Keratinocyte (primary cell): ENCODE measurements at regions not wholly inside any gene's neighbourhood (a gene's known extent, or its start where the extent isn't known, plus 50 kb on each side); places are given as distances from the start of the nearest gene placed in this dataset.

Experiments used
- DNase-seq: peaks from one replicate; pipeline ENCODE4 v3.0.0-alpha.2; 2011; ENCODE audit warnings: low read depth, missing footprints, low spot score
- FAIRE-seq: peaks from 2 replicates; lab custom pipeline; 2011; peaks lifted over from hg19 to GRCh38; lab: Jason Lieb, UNC
- H2AFZ ChIP-seq: 2 replicates; pipeline ENCODE4 v1.6.0; 2012; ENCODE audit warnings: low read length, control low read depth, inconsistent platforms; ENCODE audit not compliant: control insufficient read depth
- H3K27ac ChIP-seq: 2 replicates; pipeline ENCODE4 v1.5.1; 2011; ENCODE audit warnings: low read length; ENCODE audit not compliant: control insufficient read depth, insufficient read depth
- H3K27me3 ChIP-seq: 3 replicates; pipeline ENCODE4 v1.6.0; 2011; ENCODE audit warnings: low read length; ENCODE audit not compliant: control insufficient read depth, insufficient read depth; ENCODE audit errors: extremely low read depth
- H3K36me3 ChIP-seq, 2 experiments: 2 replicates in 1 of 2; 3 replicates in 1 of 2; pipeline ENCODE4 v1.5.1; 2011; ENCODE audit warnings: low read length in 2 of 2, mild to moderate bottlenecking in 1 of 2; ENCODE audit not compliant: control insufficient read depth in 2 of 2, insufficient read depth in 2 of 2; ENCODE audit errors: extremely low read depth in 1 of 2
- H3K4me1 ChIP-seq: 3 replicates; pipeline ENCODE4 v1.5.1; 2011; ENCODE audit warnings: low read length; ENCODE audit not compliant: control insufficient read depth, insufficient read depth; ENCODE audit errors: extremely low read depth
- H3K4me2 ChIP-seq: 3 replicates; pipeline ENCODE4 v1.6.0; 2011; ENCODE audit warnings: low read depth, low read length; ENCODE audit not compliant: control insufficient read depth, insufficient read depth; ENCODE audit errors: extremely low read depth
- H3K4me3 ChIP-seq, 3 experiments: fragments of 200-600 bp in 1 of 3; sonication (generic) in 1 of 3; 2 replicates in 2 of 3; 3 replicates in 1 of 3; pipeline ENCODE4 v1.5.1; 2011 to 2016; ENCODE audit warnings: low read length in 3 of 3, mild to moderate bottlenecking in 3 of 3, control low read depth in 2 of 3, inconsistent platforms in 1 of 3, low read depth in 1 of 3, mixed read lengths in 1 of 3, mixed run types in 1 of 3, moderate library complexity in 1 of 3; ENCODE audit not compliant: control insufficient read depth in 2 of 3, insufficient read depth in 2 of 3; ENCODE audit errors: extremely low read depth in 1 of 3
- H3K79me2 ChIP-seq: 2 replicates; pipeline ENCODE4 v1.6.0; 2012; ENCODE audit warnings: low read length; ENCODE audit not compliant: control insufficient read depth, insufficient read depth
- H3K9ac ChIP-seq: 3 replicates; pipeline ENCODE4 v1.6.0; 2011; ENCODE audit warnings: low read length; ENCODE audit not compliant: control insufficient read depth, insufficient read depth; ENCODE audit errors: extremely low read depth
- H3K9me1 ChIP-seq: 3 replicates; pipeline ENCODE4 v1.6.0; 2011; ENCODE audit warnings: low read length; ENCODE audit not compliant: control insufficient read depth, insufficient read depth; ENCODE audit errors: extremely low read depth
- H3K9me3 ChIP-seq: 2 replicates; pipeline ENCODE4 v1.5.1; 2012; ENCODE audit warnings: low read depth, low read length; ENCODE audit not compliant: control insufficient read depth
- H4K20me1 ChIP-seq: 3 replicates; pipeline ENCODE4 v1.6.0; 2011; ENCODE audit warnings: low read length; ENCODE audit not compliant: control insufficient read depth, insufficient read depth; ENCODE audit errors: extremely low read depth
- CTCF ChIP-seq, 3 experiments: IDR thresholded peaks in 1 of 3; conservative IDR thresholded peaks in 1 of 3; optimal IDR thresholded peaks in 1 of 3; 2 replicates in 2 of 3; 3 replicates in 1 of 3; pipeline versions ENCODE3 to v1.5.1; 2011; ENCODE audit warnings: low read length in 3 of 3, mild to moderate bottlenecking in 3 of 3, moderate library complexity in 2 of 3, control low read depth in 1 of 3, inconsistent platforms in 1 of 3; ENCODE audit not compliant: insufficient read depth in 2 of 3; ENCODE audit errors: extremely low read depth in 1 of 3
- EZH2 ChIP-seq: IDR thresholded peaks from one replicate; pipeline ENCODE4 v1.6.1; 2012; ENCODE audit warnings: inconsistent platforms, mild to moderate bottlenecking, low read length, moderate library complexity
- dilution Hi-C: fragments of 300-500 bp; cut with MboI; formaldehyde crosslinking; loops from one replicate; pipeline ENCODE4 v1.7.0; 2020; ENCODE audit warnings: low sequenced_read_pairs; ENCODE audit not compliant: extremely low pct_ligation_motif_present

- no peaks in the 10 kb centered on the region for H3K79me2 ChIP-seq
- H3K4me1 ChIP-seq = no peaks in the 10 kb centered on the region
- no peak overlapping the region for H3K4me2 ChIP-seq
- no peak overlapping the region for H3K9ac ChIP-seq
- FAIRE-seq (no peak), DNase-seq (no peak)
- no peaks in the 10 kb centered on the region for H3K27me3 ChIP-seq
- H3K9me3 ChIP-seq = peaks cover 8% of the 10 kb centered on the region
- no peak overlapping the region for H2AFZ ChIP-seq
- H3K36me3 ChIP-seq = no peaks in the 10 kb centered on the region
- no peak overlapping the region for H3K27ac ChIP-seq
- no peaks in the 10 kb centered on the region for H4K20me1 ChIP-seq
- dilution Hi-C loops = no loop called here
- no peaks in the 10 kb centered on the region for H3K9me1 ChIP-seq
- H3K4me3 ChIP-seq = no peak overlapping the region
- TF ChIP-seq EZH2 (no peak), CTCF (optimal IDR thresholded peaks at IDR 0.05 in 1 of 3, IDR thresholded peaks at IDR 0.05 in 1 of 3, conservative IDR thresholded peaks at IDR 0.05 in 1 of 3; ENCODE audit: extremely low read depth in 1 of 3, insufficient read depth in 2 of 3, low read length in 3 of 3) (no peak)
Observed at GRCh38 chr12:20099395-20100183, 268.7 kb upstream of the PDE3A start.

- H2AFZ ChIP-seq = no peak overlapping the region
- H3K4me1 ChIP-seq = no peaks in the 10 kb centered on the region
- FAIRE-seq (no peak), DNase-seq (no peak)
- H3K4me3 ChIP-seq = no peak overlapping the region
- H3K4me2 ChIP-seq = no peak overlapping the region
- H3K9me1 ChIP-seq = no peaks in the 10 kb centered on the region
- H3K27ac ChIP-seq = no peak overlapping the region
- H3K36me3 ChIP-seq = no peaks in the 10 kb centered on the region
- peaks cover 5% of the 10 kb centered on the region for H3K9me3 ChIP-seq
- H3K79me2 ChIP-seq = no peaks in the 10 kb centered on the region
- no peak overlapping the region for H3K9ac ChIP-seq
- dilution Hi-C loops = no loop called here
- H3K27me3 ChIP-seq = no peaks in the 10 kb centered on the region
- H4K20me1 ChIP-seq = no peaks in the 10 kb centered on the region
- TF ChIP-seq EZH2 (no peak), CTCF (optimal IDR thresholded peaks at IDR 0.05 in 1 of 3, IDR thresholded peaks at IDR 0.05 in 1 of 3, conservative IDR thresholded peaks at IDR 0.05 in 1 of 3; ENCODE audit: extremely low read depth in 1 of 3, insufficient read depth in 2 of 3, low read length in 3 of 3) (no peak)
Observed at GRCh38 chr12:20101046-20101445, 267.3 kb upstream of the PDE3A start.
